DMS 273 (cell line): ENCODE measurements at regions not wholly inside any gene's neighbourhood (a gene's known extent, or its start where the extent isn't known, plus 50 kb on each side); places are given as distances from the start of the nearest gene placed in this dataset.

Experiments used
- DNase-seq: peaks from one replicate; lab custom pipeline; 2025; ENCODE audit not compliant: unreplicated experiment; lab: John Stamatoyannopoulos, UW

DNA sequence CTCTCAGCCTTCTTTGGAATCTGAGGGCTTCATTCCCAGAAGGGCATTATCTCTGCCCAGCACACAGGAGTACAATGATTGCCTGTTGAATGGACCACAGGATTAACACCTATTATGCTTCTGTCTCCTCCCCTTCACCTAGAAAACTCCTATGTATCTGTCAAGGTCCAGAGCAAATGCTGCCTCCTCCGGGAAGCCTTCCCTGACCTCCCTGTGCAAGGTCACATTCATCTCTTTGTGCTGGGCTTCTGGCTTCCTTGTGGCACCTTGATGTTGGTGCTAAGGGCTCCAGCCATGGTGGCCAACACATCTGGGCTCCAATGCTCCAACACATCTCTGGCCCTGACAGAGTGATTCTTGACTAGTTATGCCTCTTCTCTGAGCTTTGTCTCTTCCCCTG is 49.9 kb upstream of the ATP2B2 start:
- DNase-seq: no peak

DNA sequence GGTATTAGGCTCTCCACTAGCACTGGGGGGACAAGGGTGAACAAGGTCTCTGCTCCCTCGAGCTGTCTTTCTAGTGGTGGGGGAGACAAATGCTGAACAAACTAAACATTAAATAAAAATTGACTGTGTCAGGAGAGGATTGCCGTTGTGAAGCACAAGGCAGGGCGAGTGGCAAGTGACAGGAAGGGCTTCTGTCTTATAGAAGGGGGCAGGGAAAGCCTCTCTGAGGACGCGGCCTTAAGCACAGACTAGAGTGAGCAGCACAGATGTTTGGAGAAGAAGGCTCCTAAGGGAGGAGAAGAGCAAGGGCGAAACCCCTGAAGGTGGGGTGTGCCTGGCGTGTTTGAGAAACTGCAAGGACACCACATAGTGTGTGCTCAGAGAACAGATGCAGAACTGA is 50.9 kb upstream of the ATP2B2 start:
- peak; percentile 21 for DNase-seq

DNA sequence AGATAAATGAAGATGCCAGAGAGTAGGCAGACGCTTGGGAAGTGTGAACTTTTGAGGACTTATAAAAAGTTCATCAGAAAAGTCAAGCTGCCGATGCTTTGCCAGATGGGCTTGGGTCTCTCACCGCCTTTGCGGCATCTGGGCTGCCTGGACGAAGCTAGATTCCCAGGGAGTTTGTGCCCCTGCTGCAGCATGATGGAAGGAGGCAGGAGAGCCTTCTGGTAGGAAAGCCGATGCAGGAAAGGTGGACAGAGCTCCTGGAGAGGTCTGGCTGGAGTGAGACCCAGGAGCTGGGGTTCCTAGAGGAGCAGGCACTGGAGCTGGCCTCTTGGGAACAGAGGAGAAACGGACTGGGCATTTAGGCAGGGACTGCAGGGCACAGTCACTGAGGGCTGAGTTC is 51.9 kb upstream of the ATP2B2 start:
- DNase-seq: peak; percentile 74

DNA sequence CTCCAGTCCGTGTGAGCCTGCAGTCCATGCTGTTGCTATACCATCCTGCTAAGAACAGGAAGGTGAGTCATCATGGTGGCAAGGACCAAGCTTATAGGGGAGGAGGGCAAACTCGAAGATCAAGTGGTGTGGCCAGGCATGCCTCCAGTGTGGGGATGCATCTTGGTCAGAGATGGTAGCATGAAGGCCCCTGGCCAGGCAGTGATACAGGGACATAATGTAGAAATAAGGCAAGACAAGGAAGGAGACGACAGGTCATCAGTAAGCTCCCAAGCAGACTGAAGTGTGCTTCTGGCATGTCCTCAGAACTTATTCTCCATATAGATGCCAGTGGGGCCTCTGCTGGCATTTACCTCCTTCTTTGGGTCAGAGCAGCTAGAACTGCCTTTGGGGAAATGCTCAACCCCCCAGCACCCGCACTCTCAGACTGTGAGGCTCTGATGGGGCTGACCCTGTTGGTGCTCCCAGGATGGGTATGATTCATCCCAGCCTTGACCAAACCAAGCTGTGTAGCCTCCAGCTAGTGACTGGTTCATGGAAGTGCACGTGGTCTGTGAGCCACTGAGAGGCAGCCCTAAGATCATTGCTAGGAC is 52.5 kb upstream of the ATP2B2 start:
- DNase-seq: no peak

DNA sequence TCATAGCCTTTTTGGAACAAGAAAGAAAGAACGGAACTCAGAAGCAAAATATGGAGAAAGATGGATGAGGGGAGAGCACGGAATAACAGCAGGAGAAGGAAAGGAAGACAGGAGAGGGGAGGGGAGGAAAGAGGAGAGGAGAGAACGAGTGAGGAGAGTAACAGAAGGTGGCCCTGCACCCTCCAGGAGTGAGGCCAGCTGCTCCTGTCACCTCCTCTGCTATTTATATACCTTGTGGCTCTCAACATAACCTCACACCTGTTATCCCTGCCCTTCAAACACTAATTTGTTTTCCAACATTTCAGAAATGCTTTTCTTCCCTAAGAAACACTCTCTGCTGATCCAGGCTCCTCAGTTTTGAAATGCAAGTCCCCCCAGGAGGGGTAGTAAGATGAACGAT is 53.4 kb upstream of the ATP2B2 start:
- DNase-seq: peak; percentile 88

DNA sequence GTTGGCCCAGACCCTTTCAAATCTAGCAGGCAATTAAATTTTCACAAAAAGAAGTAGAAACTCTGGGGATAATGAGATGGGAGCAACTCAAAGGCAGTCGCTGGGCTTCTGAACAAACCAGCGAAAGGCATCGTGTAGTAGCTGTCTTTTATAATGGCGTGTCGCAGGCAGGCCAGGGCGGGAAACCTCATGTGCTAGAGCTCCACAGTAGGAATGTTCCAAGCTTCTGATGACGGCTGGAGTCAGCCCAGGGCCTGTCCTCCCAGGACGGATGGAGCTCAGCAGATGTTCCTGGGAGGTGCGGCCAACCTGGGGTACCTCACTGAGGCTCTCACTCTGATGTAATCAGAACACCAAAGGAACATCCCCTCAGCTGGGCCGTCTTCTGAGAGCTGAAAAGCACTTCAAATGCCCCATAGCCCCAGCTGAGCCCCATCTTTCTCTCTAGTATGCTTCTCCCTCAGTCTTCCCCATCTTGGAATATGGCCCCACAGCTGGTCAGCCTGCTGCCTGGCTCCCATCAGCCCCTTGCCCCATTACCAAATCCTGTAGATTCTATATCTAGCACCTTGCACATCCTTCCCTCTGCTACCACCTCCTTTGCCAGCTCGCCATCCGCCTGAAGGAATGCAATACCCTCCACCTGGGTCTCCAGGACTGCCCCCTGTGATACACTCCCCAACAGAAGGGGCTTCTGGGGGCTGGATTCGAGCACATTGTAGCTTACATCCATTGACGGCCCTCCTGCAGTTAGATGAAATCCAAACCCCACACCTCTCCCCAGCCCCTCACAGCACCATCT is 54.9 kb upstream of the ATP2B2 start:
- no peak for DNase-seq

DNA sequence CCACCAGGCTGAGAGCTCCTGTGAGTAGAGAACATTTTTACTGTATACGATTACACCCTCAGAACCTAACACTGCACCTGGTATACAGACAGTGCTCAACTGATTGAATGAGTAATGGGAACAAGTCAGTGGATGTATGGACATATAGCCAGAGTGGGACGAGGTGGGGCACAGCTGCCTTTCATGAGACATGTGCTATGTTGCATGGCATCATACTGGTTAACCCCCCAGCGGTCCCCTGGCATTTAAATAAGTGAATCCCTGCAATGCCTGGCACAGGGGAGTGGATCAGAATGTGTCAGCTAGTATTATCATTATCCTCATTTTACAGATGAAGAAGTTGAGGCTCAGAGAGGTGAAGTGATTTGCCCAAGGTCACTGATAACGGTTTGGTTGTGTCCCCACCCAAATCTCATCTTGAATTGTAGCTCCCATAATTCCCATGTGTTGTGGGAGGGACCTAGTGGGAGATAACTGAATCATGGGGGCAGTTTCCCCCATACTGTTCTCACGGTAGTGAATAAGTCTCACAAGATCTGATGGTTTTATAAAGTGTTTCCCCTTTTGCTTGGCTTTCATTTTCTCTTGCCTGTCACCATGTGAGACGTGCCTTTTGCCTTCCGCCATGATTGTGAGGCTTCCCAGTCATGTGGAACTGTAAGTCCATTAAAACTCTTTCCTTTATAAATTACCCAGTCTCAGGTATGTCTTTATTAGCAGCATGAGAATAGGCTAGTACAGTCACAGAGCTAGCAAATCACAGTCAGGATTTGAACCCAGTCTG is 56.0 kb upstream of the ATP2B2 start:
- no peak for DNase-seq

DNA sequence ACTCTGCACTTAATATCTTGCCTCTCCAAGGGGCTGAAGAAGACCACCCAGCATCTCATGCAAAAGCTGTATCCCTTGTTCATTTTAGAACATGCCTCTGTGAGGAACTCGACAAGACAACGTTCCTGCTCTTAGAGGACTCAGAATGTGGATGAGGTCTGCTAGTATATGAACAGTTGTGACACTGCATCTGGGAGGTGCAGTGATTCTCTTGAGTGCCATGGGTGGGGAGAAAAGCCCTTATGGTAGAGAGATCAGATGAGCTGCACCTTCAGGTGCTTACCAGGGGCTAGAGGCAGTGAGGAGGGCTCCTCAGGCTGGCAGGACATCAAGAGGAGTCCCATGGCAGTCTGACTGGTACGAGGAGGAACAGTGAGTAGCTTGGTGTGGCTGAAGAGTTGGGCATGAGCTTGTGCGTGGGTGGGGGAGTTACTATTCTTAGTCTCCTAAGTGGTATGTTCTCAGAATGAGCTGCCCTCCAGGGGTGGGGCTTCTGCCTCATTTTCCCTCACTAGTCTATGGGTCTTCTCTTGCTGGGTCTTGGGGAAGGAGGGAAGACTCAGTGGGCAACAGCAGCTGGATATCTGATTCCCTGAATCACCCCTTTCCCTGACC is 56.7 kb upstream of the ATP2B2 start:
- no peak for DNase-seq

DNA sequence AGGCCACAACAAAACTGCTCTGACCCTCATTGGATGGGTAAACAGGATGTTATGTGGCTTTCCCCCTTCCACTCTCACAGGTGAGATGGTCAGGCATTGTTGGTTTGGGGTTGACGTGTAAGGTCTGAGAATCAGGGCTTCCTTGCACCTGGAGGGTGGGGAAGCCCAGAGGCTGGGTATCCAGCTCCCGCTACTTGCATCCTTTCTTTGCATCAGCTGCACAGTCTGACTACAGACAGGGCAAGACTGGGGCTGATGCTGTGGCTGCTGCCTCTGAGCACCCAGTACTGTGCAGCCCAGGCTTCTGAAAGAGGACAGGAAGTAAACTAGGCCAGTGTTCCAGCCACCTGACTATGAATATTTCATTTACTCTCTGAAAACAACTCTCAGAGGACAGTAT is 58.0 kb upstream of the ATP2B2 start:
- DNase-seq: no peak

DNA sequence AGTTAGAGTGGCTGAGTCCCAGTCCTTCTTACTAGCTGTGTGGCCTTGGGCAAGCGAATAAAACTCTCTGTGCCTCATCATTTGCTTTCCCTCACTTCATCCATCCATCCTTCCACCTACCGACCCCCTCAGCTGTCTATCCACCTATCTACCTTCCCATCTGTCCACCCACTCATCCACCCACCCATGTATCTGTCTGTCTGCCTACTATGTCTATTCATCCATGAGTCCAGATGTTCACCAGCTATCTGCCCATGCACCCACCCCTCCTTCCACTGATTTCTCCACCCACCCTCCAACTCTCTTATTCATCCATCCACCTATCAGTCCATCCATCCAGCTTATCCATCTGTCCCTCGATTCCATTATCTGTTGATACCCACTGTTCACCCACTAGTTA is 60.4 kb upstream of the ATP2B2 start:
- DNase-seq: no peak

DNA sequence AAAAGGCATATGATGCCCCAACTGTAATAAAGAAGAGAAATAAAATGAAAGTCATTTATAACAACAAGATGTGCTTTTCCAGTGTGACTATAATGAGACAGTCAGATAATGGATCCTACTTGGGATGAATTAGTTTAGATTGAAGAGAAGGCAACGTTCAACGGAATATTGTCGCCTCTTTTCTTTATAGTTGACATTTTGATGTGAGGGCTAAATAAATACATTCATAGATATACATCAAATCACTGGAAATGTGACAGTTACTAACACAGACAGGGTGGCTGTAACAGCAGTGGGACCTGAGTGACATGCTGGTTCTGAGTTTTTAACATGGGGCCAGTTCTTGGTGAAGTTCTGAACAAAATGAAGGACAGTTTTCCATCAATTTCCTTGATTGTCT is 61.1 kb upstream of the ATP2B2 start:
- DNase-seq: no peak

DNA sequence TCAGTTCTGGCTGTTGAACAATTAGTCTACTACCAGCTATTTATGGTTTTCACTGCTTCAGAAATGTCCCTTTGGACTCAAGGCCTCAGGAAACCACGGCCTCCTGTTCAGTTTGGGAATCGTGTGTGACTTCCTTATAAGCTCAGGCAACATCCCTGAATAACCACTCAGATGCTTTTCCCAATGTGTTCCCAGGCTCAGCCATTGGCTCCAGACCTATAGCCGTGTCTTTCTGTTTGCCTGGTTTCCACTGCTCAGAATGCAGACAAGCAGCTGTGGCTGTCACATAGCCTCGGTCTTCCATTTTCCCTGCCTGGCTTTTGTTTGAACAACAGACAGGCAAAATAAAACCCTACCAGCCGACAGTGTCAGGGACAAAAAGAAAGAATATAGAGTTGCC is 63.2 kb upstream of the ATP2B2 start:
- DNase-seq: no peak

DNA sequence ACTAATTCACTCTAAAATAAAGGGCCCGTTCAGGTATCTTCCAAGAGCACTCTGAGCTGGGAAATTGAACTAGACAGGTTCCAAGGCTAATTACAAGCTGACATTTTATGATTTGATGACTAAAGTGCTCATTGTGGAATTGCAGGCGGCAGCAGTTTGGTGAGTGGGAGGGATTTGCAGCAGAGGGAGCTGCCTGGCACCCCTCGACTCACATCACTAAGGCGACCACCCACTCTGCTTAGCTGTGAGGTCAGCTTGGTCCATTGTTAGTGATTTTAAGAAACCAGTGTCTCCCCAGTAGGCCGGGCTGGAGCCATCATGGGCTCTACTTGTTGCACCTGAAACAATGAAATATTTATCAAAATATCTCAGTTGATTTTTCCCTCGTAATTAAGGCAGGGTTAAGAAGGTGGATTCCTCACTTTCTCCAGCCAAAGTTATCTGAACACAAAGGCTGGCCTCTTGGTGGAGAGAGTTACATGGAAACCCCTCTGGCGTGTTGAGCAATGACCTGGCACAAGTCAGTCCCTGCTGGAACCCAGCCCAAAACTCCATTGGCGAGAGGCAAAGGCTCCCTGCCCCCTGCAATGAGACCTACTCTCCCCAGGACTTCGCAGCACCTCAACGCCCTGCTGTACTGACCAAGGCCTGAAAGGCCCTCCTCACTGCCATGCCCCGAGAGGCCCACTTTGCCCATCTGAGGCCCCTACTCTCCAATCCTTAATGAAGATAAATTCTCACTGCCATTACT is 65.0 kb upstream of the ATP2B2 start:
- peak; percentile 20 for DNase-seq

DNA sequence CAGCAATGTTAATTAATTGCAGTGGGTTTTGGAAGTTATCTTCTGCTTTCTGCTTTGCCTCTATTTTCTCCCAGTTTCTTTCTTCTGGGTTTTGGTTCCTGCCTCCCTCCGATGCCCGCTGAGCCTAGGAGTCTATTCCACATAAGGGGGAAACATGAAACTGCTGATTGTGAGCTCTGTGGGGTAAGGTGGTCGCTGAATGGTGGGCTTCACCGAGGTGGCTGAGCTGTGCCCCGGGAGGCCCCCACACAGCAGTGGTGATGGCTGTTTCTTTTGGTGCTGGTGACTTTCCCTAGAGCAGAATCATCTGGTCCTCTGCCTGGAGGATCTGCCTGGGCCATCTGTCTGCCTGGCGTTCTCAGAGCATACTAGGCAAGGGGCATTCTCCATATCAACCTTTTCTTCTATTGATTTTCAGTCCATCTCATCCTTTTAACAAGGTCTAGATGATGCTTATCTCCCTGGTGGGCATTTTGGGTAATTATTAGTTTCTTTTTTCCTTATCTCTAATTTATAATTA is 68.8 kb upstream of the ATP2B2 start:
- peak; percentile 50 for DNase-seq

DNA sequence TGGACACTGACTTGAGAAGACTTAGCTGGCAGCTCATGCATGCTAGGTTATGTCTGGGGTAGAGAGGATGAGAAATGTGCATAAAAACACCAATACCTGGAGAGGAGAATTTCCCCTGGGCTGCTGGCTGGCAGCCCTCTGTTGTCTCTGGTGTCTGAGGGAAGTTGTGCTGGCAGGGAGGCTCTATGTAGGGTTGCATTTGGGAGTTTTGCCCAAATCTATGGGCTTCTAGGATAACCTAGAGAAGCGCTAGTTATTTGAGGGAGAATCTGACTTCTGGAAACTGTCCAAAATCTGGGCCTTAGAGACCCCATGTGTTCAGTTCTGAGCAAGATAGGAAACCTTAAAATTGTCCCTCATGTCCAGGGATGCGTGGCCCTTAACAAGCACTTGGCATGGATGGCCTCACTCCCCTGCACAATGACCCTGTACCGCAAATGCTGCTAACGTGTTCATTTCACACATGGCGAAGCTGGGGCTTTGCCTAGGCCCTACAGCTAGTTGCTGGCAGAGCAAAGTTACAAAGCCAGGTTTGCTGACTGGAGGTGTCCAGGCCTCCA is 70.3 kb upstream of the ATP2B2 start:
- DNase-seq: no peak

DNA sequence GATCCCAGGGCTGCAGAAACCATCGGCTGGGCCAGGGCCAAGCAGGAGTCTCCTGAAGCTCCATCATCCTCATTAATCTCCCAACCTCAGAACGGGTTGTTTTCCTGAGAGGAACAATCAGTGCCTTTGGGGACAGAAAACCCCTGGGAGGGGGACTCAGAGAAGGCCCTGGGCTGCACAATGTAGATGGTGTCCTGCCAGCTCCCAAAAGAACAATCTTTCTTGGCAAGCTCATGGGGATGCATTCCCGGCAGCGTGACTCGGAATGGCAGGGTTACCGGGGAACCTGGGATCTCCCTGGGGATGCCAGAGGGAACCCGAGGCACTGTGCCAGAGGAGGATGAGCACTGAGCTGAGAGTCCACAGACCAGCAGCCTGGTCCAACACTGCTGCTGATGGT is 72.1 kb upstream of the ATP2B2 start:
- DNase-seq: no peak

DNA sequence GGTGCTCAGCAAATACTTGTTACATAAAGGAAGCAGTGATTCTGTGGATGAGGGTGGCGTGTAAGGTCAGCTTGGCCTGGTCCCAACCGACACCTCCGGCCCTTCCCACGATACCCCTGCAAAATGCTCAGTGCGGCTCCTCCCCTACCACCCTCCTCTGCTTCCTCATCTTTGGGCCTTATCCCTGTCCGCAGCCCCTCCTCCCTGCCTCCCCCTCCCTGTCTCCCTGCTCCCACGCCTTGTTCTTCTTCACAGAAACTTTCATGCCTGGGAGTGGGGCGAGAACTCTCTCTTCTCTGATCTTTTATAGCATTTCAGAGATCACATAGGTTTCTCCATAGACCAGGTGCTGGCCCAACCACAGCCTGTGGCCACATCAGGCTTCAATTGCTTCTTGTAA is 75.0 kb upstream of the ATP2B2 start:
- DNase-seq: no peak

DNA sequence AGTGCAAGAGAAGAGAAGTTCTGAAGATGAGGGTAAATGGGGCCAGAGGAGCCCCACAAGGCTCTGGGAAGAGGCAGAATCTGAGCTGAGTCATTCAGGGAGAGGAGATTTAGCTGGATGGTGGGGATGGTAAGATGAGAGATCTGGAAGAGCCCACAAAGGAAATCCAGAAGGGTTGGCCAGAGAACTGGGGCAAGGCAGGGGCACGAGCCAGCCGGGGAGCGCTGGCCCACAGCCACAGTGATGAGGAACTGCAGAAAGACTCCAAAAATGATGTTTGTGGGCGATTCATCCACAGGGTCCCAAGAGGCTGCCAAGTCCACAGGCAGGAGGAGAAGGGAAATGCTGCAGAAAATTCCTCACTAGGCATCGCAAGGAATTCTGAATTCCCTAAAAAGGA is 75.9 kb upstream of the ATP2B2 start:
- DNase-seq: no peak

DNA sequence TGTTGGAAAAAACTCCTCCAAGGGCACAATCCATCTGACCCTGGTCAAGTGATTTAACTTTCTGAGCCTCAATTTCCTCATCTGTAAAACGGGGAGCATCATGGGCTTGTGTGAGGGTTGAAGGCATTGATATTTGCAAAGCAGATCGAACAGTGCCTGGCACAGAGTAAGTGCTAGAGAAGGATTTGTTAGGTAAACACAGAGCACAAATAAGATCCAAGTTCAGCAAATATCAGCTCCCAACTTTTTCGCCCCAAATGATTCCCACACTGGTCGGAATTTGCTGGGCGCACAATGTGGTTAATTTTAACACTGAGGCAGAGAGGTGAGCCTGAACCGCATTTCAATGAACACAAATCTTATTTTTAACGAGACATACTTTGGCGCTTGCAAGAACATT is 76.3 kb upstream of the ATP2B2 start:
- no peak for DNase-seq

DNA sequence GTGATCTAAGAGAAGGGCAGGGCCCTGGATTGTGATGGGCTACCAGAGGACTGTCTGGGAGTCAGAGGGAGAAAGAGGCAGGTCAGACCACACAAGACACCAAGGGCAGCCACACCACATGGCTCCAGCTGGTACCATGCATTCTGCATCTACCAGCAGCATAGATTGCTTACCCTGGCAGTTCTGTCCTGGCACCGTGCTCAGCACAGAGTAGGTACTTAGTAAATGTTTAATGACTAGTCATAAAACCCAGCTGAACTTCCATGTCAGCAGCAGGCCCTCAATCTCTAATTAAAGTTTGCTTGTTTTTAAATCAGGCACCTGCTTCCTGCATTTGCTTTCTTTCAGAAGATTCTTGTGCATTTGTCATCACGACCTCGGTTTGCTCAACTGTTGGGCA is 77.3 kb upstream of the ATP2B2 start:
- no peak for DNase-seq
